Endodermal cell (in vitro differentiated cells): ENCODE measurements at regions not wholly inside any gene's neighbourhood (a gene's known extent, or its start where the extent isn't known, plus 50 kb on each side); places are given as distances from the start of the nearest gene placed in this dataset.
A peak's percentile ranks its signal among the peaks of the same experiment; 100 is the strongest.

ENCODE experiments used
- DNase-seq: peaks from one replicate; pipeline ENCODE4 v3.0.0-alpha.2; 2017
- H3K27ac ChIP-seq: 2 replicates; pipeline ENCODE4 v1.5.1; 2013; ENCODE audit warnings: mild to moderate bottlenecking, low read depth, low read length, moderate library complexity
- H3K27me3 ChIP-seq: 2 replicates; pipeline ENCODE4 v1.6.1; 2013; ENCODE audit warnings: mild to moderate bottlenecking, low read length, moderate library complexity; ENCODE audit not compliant: insufficient read depth, control insufficient read depth, poor library complexity, severe bottlenecking
- H3K36me3 ChIP-seq: 2 replicates; pipeline ENCODE4 v1.7.0; 2013; ENCODE audit warnings: mild to moderate bottlenecking, low read length, moderate library complexity; ENCODE audit not compliant: control insufficient read depth, insufficient read depth
- H3K4me1 ChIP-seq: one replicate; pipeline ENCODE4 v1.7.0; 2013; ENCODE audit warnings: low read length; ENCODE audit not compliant: control insufficient read depth, insufficient read depth
- H3K4me3 ChIP-seq: 2 replicates; pipeline ENCODE4 v1.5.1; 2013; ENCODE audit warnings: mild to moderate bottlenecking, low read length, moderate library complexity
- H3K9ac ChIP-seq: 2 replicates; pipeline ENCODE4 v1.6.1; 2013; ENCODE audit warnings: mild to moderate bottlenecking, low read length, moderate library complexity; ENCODE audit not compliant: poor library complexity, severe bottlenecking; ENCODE audit errors: extremely low read depth
- H3K9me3 ChIP-seq: 2 replicates; pipeline ENCODE4 v1.6.1; 2013; ENCODE audit warnings: mild to moderate bottlenecking, low read length, moderate library complexity; ENCODE audit not compliant: control insufficient read depth
- H3K27ac Mint-ChIP-seq: 2 replicates; pipeline ENCODE4 v1.8.0; 2020; ENCODE audit warnings: mixed read lengths
- H3K27me3 Mint-ChIP-seq: 2 replicates; pipeline ENCODE4 v1.8.0; 2021; ENCODE audit warnings: mild to moderate bottlenecking, mixed read lengths; ENCODE audit not compliant: insufficient read depth
- H3K36me3 Mint-ChIP-seq: 2 replicates; pipeline ENCODE4 v1.8.0; 2020; ENCODE audit warnings: low read depth, mixed read lengths
- H3K4me1 Mint-ChIP-seq: 2 replicates; pipeline ENCODE4 v1.8.0; 2020; ENCODE audit warnings: mixed read lengths
- H3K4me3 Mint-ChIP-seq: 2 replicates; pipeline ENCODE4 v1.8.0; 2020; ENCODE audit warnings: mild to moderate bottlenecking, moderate library complexity, mixed read lengths
- H3K9me3 Mint-ChIP-seq: 2 replicates; pipeline ENCODE4 v1.8.0; 2020; ENCODE audit warnings: mild to moderate bottlenecking, mixed read lengths
- WGBS, 2 experiments: methylation state at CpG; one replicate each; pipeline versions ENCODE4 v1.1.5 to v1.1.7; 2013; ENCODE audit warnings: missing lambda C conversion rate in 2 of 2, mixed read lengths in 1 of 2; ENCODE audit not compliant: insufficient coverage in 1 of 2, insufficient read length in 1 of 2; 5-methylcytosine and 5-hydroxymethylcytosine counted together
- TF ChIP-seq, protein P1 (sequence below): fragments of 200-600 bp; sonication (generic); conservative IDR thresholded peaks from 2 replicates; pipeline ENCODE4 v1.5.0; 2021; ENCODE audit warnings: antibody characterized with exemption, mild to moderate bottlenecking

DNA sequence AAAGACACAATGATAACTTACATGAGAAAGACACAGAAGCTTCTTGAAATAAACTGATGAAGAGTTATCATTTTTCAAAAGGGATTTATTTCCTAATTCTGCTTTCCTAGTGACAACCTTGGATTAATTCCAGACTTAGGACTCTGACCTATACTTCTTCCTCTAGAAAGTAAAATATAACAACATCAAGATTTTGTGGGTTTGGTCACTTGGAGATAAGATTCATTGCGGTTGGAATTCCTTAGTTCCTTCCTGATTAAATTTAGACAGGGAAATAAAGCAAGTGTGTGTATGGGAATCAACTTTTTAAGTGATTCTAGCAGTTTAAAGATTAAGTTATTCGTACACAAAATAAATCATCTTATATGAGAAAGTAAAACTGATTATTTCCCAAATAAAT lies 208.4 kb upstream of the CCDC150 start:
- 100% methylated on average over 1 of the region's 2 CpGs; no CpG with 5 or more reads in 1 of the 2 experiments for WGBS, 2 experiments
- H3K9me3 Mint-ChIP-seq, result no peaks in the 10 kb centered on the region
- H3K36me3 ChIP-seq, result no peaks in the 10 kb centered on the region
- H3K27ac Mint-ChIP-seq, result no peak overlapping the region
- no peaks in the 10 kb centered on the region for H3K27me3 Mint-ChIP-seq
- H3K36me3 Mint-ChIP-seq, result peaks cover 4% of the 10 kb centered on the region
- H3K27ac ChIP-seq, result no peak overlapping the region
- no peak overlapping the region for H3K9ac ChIP-seq
- H3K27me3 ChIP-seq, result no peaks in the 10 kb centered on the region
- no peak overlapping the region for H3K4me3 Mint-ChIP-seq
- TF ChIP-seq, protein P1, sequence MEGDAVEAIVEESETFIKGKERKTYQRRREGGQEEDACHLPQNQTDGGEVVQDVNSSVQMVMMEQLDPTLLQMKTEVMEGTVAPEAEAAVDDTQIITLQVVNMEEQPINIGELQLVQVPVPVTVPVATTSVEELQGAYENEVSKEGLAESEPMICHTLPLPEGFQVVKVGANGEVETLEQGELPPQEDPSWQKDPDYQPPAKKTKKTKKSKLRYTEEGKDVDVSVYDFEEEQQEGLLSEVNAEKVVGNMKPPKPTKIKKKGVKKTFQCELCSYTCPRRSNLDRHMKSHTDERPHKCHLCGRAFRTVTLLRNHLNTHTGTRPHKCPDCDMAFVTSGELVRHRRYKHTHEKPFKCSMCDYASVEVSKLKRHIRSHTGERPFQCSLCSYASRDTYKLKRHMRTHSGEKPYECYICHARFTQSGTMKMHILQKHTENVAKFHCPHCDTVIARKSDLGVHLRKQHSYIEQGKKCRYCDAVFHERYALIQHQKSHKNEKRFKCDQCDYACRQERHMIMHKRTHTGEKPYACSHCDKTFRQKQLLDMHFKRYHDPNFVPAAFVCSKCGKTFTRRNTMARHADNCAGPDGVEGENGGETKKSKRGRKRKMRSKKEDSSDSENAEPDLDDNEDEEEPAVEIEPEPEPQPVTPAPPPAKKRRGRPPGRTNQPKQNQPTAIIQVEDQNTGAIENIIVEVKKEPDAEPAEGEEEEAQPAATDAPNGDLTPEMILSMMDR, result no peak
- H3K4me1 Mint-ChIP-seq, result peaks cover 2% of the 10 kb centered on the region
- H3K4me1 ChIP-seq, result no peaks in the 10 kb centered on the region
- DNase-seq, result no peak
- H3K4me3 ChIP-seq, result no peak overlapping the region
- H3K9me3 ChIP-seq, result no peaks in the 10 kb centered on the region

DNA sequence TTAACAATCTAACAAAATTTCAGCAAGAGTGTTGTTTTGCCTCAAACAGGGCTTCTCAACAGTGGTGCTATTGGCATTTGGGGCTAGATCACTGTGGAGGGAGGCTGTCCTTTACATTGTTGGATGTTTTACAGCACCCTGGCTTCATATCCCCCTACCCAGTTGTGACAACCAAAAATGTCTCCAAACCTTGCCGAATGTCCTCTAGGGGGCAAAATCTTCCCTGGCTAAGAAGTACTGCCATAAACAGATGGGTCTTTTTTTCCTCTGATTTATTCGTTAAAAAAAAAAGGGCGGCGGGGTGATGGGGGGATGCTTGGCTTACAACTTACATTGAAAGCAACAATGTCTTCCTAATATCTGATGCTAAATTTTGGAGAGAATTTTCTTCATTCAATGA lies 207.6 kb upstream of the CCDC150 start:
- peak; percentile 80 for DNase-seq

DNA sequence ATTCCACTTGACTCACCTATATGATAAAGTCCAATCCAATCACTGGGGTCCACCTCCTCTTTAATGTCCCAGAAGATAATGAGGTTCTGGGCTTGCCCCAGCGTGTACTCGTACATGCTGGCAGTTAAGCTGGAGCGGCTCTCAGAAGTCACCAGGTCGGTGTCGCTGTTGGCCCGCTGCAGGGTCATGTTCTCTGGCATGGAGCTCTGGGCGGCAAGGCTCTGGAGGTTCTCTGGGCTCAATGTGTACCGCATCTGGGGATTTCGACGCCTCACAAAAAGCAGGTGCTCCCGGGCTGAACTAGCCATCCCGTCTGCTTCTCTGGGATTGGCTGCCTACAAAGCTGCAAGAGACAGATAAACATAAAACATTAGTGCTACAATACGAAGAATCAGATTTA lies 206.4 kb upstream of the CCDC150 start:
- H3K36me3 ChIP-seq, result no peaks in the 10 kb centered on the region
- 94 to 100% methylated on average over 2 to 13 of the region's 13 CpGs for WGBS, 2 experiments
- no peak overlapping the region for H3K9ac ChIP-seq
- TF ChIP-seq, protein P1, result no peak
- H3K27me3 Mint-ChIP-seq, result no peaks in the 10 kb centered on the region
- H3K4me3 Mint-ChIP-seq, result no peak overlapping the region
- no peak overlapping the region for H3K27ac ChIP-seq
- H3K36me3 Mint-ChIP-seq, result no peaks in the 10 kb centered on the region
- H3K9me3 Mint-ChIP-seq, result no peaks in the 10 kb centered on the region
- H3K4me1 ChIP-seq, result no peaks in the 10 kb centered on the region
- no peaks in the 10 kb centered on the region for H3K4me1 Mint-ChIP-seq
- DNase-seq, result no peak
- H3K27me3 ChIP-seq, result no peaks in the 10 kb centered on the region
- no peak overlapping the region for H3K4me3 ChIP-seq
- no peak overlapping the region for H3K27ac Mint-ChIP-seq
- no peaks in the 10 kb centered on the region for H3K9me3 ChIP-seq

More for the DNA sequence above, 207.6 kb upstream of the CCDC150 start:
- Mint-ChIP-seq H3K36me3 (no peaks in the 10 kb centered on the region), H3K27ac (no peak overlapping the region), H3K4me3 (no peak overlapping the region), H3K27me3 (no peaks in the 10 kb centered on the region), H3K9me3 (no peaks in the 10 kb centered on the region), H3K4me1 (peaks cover 2% of the 10 kb centered on the region)
- H3K27ac ChIP-seq, result no peak overlapping the region
- no peaks in the 10 kb centered on the region for H3K4me1 ChIP-seq
- no peaks in the 10 kb centered on the region for H3K36me3 ChIP-seq
- TF ChIP-seq, protein P1, result peak; percentile 77
- H3K9ac ChIP-seq, result no peak overlapping the region
- H3K4me3 ChIP-seq, result no peak overlapping the region
- no peaks in the 10 kb centered on the region for H3K9me3 ChIP-seq
- H3K27me3 ChIP-seq, result no peaks in the 10 kb centered on the region
- 8 to 46% methylated on average over 2 to 4 of the region's 4 CpGs for WGBS, 2 experiments
